ENCODE measurements at regions not wholly inside any gene's neighbourhood (a gene's known extent, or its start where the extent isn't known, plus 50 kb on each side); places are given as distances from the start of the nearest gene placed in this dataset.

DNA sequence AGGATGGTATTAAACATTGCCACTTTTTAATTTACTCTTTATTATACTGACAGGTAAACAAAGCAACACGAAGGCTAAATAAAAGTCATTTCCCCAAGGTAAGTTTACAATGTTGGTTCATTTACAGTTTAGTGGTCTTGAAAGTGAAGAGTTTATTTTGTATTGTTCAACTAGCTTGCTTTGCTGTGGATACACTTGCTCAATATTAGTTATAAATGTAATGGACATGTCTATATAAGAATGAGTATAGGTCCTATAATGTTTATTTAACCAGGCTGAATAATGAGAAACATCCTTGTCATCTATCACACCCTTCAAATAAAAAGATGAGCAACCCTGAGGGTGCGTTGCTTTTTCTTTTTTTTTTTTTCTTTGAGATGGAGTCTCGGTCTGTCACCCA is 1129.4 kb downstream of the TSN start:
- intact Hi-C loops (cut with DNase I): no loop called here
- no peaks in the 10 kb centered on the region for H3K9me3 ChIP-seq
- no peak for DNase-seq
- no peaks in the 10 kb centered on the region for H3K27me3 ChIP-seq
- no peak overlapping the region for H3K27ac ChIP-seq
- H3K36me3 ChIP-seq: no peaks in the 10 kb centered on the region
- TF ChIP-seq POLR2A (IDR thresholded peaks at IDR 0.05): no peak
- TF ChIP-seq, protein P1, sequence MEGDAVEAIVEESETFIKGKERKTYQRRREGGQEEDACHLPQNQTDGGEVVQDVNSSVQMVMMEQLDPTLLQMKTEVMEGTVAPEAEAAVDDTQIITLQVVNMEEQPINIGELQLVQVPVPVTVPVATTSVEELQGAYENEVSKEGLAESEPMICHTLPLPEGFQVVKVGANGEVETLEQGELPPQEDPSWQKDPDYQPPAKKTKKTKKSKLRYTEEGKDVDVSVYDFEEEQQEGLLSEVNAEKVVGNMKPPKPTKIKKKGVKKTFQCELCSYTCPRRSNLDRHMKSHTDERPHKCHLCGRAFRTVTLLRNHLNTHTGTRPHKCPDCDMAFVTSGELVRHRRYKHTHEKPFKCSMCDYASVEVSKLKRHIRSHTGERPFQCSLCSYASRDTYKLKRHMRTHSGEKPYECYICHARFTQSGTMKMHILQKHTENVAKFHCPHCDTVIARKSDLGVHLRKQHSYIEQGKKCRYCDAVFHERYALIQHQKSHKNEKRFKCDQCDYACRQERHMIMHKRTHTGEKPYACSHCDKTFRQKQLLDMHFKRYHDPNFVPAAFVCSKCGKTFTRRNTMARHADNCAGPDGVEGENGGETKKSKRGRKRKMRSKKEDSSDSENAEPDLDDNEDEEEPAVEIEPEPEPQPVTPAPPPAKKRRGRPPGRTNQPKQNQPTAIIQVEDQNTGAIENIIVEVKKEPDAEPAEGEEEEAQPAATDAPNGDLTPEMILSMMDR (IDR thresholded peaks at IDR 0.05): no peak
- H3K4me3 ChIP-seq: no peak overlapping the region
- WGBS, 2 donors: 59 to 70% methylated on average over 3 of the region's 3 CpGs
- H3K4me1 ChIP-seq: no peaks in the 10 kb centered on the region

DNA sequence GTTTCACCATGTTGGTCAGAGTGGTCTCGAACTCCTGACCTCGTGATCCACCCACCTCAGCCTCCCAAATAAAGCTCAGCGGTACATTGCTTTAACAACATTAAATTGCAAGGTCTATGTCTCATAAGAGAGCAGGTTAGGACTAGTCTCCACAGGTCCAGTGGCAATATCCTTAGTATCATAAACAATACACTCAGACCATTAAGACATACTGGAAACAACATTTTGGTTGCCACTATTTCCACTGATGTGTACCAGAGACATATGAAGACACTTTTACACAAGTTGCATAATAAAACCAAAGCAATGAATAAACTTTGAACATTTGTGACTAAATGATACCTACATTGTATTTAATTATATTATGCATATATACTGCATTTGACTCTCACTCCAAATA is 1130.0 kb downstream of the TSN start:
- TF ChIP-seq, protein P1 (IDR thresholded peaks at IDR 0.05): no peak
- no peak for TF ChIP-seq POLR2A (IDR thresholded peaks at IDR 0.05)
- Histone ChIP-seq H3K4me1 (no peaks in the 10 kb centered on the region), H3K27me3 (no peaks in the 10 kb centered on the region), H3K36me3 (no peaks in the 10 kb centered on the region), H3K27ac (no peak overlapping the region), H3K4me3 (no peak overlapping the region), H3K9me3 (no peaks in the 10 kb centered on the region)
- WGBS, 2 donors: 74 to 77% methylated on average over 3 of the region's 3 CpGs
- intact Hi-C loops (cut with DNase I): no loop called here
- DNase-seq: no peak

DNA sequence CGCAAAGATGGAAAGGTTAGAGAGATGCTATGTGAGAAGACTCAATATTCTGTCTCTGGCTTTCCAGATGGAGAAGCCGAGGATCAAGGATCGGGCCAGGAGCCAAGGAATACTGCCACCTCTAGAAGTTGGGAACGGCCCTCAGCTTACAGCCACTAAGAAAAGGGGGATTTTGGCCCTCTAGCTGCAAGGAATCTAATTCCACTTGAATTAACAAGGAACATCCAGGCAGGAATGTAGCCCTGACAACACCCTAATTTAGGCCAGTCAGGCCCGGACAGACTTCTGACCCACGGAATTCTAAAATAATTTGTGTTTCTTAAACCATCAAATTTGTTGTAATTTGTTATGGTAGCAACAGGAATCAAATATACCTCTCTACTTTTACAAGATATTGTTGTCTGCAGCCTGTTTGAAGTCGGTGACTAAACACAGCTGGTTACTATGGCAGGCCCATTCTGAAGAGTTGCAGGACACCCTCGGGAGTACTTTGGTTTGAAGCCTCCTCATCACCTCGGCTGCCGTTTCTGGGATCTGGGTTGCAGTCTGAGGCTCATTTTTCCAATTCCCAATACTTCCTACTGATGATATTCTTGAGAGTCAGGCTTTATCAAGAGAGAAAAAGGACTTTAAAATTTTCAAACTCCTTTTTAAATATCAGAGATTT is 1131.2 kb downstream of the TSN start:
- Histone ChIP-seq H3K27me3 (no peaks in the 10 kb centered on the region), H3K9me3 (no peaks in the 10 kb centered on the region), H3K4me1 (no peaks in the 10 kb centered on the region), H3K36me3 (no peaks in the 10 kb centered on the region), H3K4me3 (no peak overlapping the region), H3K27ac (no peak overlapping the region)
- intact Hi-C loops (cut with DNase I): no loop called here
- no peak for DNase-seq
- WGBS, 2 donors: 71 to 72% methylated on average over 10 of the region's 10 CpGs
- TF ChIP-seq POLR2A (IDR thresholded peaks at IDR 0.05): no peak
- TF ChIP-seq, protein P1 (IDR thresholded peaks at IDR 0.05): no peak

DNA sequence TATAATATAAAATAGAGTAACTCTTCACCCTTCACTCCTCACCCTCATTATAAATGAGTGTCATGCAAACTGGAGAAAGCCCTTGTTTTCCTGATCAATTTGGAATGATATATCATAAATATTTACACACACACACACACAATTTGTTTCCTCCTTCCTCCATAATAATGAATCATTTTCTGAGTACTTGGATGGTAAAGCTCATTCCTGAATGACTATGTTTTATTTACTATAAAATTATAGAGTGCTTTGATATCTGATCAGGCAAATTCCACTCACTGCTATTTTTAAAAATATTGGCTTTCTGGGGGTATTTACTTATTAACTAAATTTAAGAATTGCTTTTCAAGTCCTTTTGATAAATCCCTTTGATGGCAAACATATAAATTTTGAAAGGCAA is 1125.5 kb upstream of the CNTNAP5 start:
- H3K36me3 ChIP-seq: no peaks in the 10 kb centered on the region
- no peaks in the 10 kb centered on the region for H3K27me3 ChIP-seq
- no peak overlapping the region for H3K4me3 ChIP-seq
- intact Hi-C loops (cut with DNase I): no loop called here
- no peaks in the 10 kb centered on the region for H3K4me1 ChIP-seq
- no peaks in the 10 kb centered on the region for H3K9me3 ChIP-seq
- no peak for DNase-seq
- TF ChIP-seq POLR2A (IDR thresholded peaks at IDR 0.05): no peak
- TF ChIP-seq, protein P1 (IDR thresholded peaks at IDR 0.05): no peak
- no peak overlapping the region for H3K27ac ChIP-seq

DNA sequence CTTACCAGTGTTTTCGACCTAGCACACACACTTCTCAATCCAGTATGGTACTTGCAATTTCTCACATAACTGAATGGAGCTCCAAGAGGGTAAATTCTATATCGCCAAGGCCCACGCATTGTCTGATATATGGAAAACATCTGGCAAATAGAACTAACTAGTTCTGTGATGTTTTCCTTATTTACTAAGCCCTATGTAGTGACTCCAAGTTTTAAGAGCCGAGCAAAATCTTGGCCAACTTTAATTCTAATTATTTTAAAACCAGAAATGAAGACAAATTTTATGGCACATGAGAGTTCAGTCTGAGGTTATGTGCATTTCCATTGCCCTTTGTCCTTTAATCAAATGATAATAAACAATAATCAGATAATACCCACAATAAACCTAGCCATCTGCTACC is 1119.7 kb upstream of the CNTNAP5 start:
- no peak overlapping the region for H3K27ac ChIP-seq
- DNase-seq: no peak
- H3K36me3 ChIP-seq: no peaks in the 10 kb centered on the region
- intact Hi-C loops (cut with DNase I): no loop called here
- WGBS, 2 donors: 68 to 80% methylated on average over 4 of the region's 4 CpGs
- H3K4me3 ChIP-seq: no peak overlapping the region
- no peaks in the 10 kb centered on the region for H3K27me3 ChIP-seq
- no peaks in the 10 kb centered on the region for H3K9me3 ChIP-seq
- TF ChIP-seq, protein P1 (IDR thresholded peaks at IDR 0.05): no peak
- TF ChIP-seq POLR2A (IDR thresholded peaks at IDR 0.05): no peak
- H3K4me1 ChIP-seq: no peaks in the 10 kb centered on the region

Data from esophagus squamous epithelium (tissue), 5 donors.